GM12892 (cell line): ENCODE measurements at regions not wholly inside any gene's neighbourhood (a gene's known extent, or its start where the extent isn't known, plus 50 kb on each side); places are given as distances from the start of the nearest gene placed in this dataset.

ENCODE experiments used
- POLR2A ChIP-seq: IDR thresholded peaks from 2 replicates; pipeline ENCODE4 v1.6.1; 2011; ENCODE audit warnings: low read depth, low read length, control low read depth
- POLR2AphosphoS5 ChIP-seq: IDR thresholded peaks from 2 replicates; pipeline ENCODE4 v1.6.1; 2011; ENCODE audit warnings: low read depth, low read length, control low read depth

- TF ChIP-seq POLR2A (no peak), POLR2AphosphoS5 (no peak)
Observed at GRCh38 chr15:66841953-66842681, 140.1 kb downstream of the SMAD6 start.
